SK-N-SH (cell line): ENCODE measurements at regions not wholly inside any gene's neighbourhood (a gene's known extent, or its start where the extent isn't known, plus 50 kb on each side); places are given as distances from the start of the nearest gene placed in this dataset.

Experiments used
- CTCF ChIA-PET: fragments of 300-600, 350-600 bp; formaldehyde crosslinking; extraction: SDS; loops from one replicate; lab custom pipeline; 2021; lab: Yijun Ruan, JAX
- POLR2A ChIA-PET: fragments of 350-600 bp; sonication (Branson Sonifier 250); formaldehyde crosslinking; extraction: SDS; loops from one replicate; lab custom pipeline; 2020; ENCODE audit warnings: antibody characterized with exemption, inconsistent platforms; lab: Yijun Ruan, JAX
- DNase-seq: peaks from one replicate; pipeline ENCODE4 v3.0.0; 2012
- H2AFZ ChIP-seq: fragments of 200-600 bp; sonication (generic); 2 replicates; pipeline ENCODE4 v1.8.1; 2016; ENCODE audit warnings: antibody characterized with exemption, mild to moderate bottlenecking, low read depth
- H3F3A ChIP-seq: fragments of 200-600 bp; sonication (generic); replicated peaks from 2 replicates; pipeline ENCODE3; 2016; ENCODE audit warnings: antibody characterized with exemption, mild to moderate bottlenecking; ENCODE audit not compliant: insufficient read depth
- H3K27ac ChIP-seq, 2 experiments: fragments of 200-500 bp in 1 of 2; fragments of 200-600 bp in 1 of 2; sonication (Bioruptor generic) in 1 of 2; sonication (generic), shearing (Covaris generic) in 1 of 2; 2 replicates each; pipeline versions ENCODE4 v1.5.1 to v1.6.1; 2014 to 2016; ENCODE audit warnings: low read depth in 2 of 2, inconsistent platforms in 1 of 2, low read length in 1 of 2, mild to moderate bottlenecking in 1 of 2, mixed read lengths in 1 of 2
- H3K27me3 ChIP-seq: fragments of 200-600 bp; sonication (generic), shearing (Covaris generic); 2 replicates; pipeline ENCODE4 v1.6.1; 2016; ENCODE audit warnings: mixed run types; ENCODE audit not compliant: insufficient read depth
- H3K36me3 ChIP-seq, 2 experiments: fragments of 200-500 bp in 1 of 2; fragments of 200-600 bp in 1 of 2; sonication (Bioruptor generic) in 1 of 2; sonication (generic) in 1 of 2; replicated peaks in 1 of 2; 2 replicates each; pipeline versions ENCODE3 to v1.5.1; 2014 to 2016; ENCODE audit warnings: low read length in 1 of 2, mild to moderate bottlenecking in 1 of 2; ENCODE audit not compliant: insufficient read depth in 2 of 2, control insufficient read depth in 1 of 2
- H3K4me1 ChIP-seq, 2 experiments: fragments of 200-500 bp in 1 of 2; fragments of 200-600 bp in 1 of 2; sonication (Bioruptor generic) in 1 of 2; sonication (generic), shearing (Covaris generic) in 1 of 2; 2 replicates each; pipeline versions ENCODE4 v1.5.1 to v1.6.1; 2014 to 2016; ENCODE audit warnings: low read depth in 1 of 2, low read length in 1 of 2, mixed run types in 1 of 2; ENCODE audit not compliant: insufficient read depth in 2 of 2, control insufficient read depth in 1 of 2
- H3K4me2 ChIP-seq: fragments of 200-600 bp; sonication (generic), shearing (Covaris generic); 2 replicates; pipeline ENCODE4 v1.6.1; 2017; ENCODE audit warnings: mixed run types
- H3K4me3 ChIP-seq, 2 experiments: fragments of 200-500 bp in 1 of 2; fragments of 200-600 bp in 1 of 2; sonication (Bioruptor generic) in 1 of 2; sonication (generic), shearing (Covaris generic) in 1 of 2; 2 replicates each; pipeline versions ENCODE4 v1.5.1 to v1.8.1; 2014 to 2016; ENCODE audit warnings: low read depth in 2 of 2, inconsistent platforms in 1 of 2, low read length in 1 of 2, mild to moderate bottlenecking in 1 of 2, mixed read lengths in 1 of 2, moderate library complexity in 1 of 2
- H3K79me2 ChIP-seq: fragments of 200-600 bp; sonication (generic); 2 replicates; pipeline ENCODE4 v1.8.1; 2017; ENCODE audit warnings: mild to moderate bottlenecking; ENCODE audit not compliant: insufficient read depth
- H3K9ac ChIP-seq: fragments of 200-600 bp; sonication (generic); 2 replicates; pipeline ENCODE4 v1.6.1; 2017; ENCODE audit warnings: mixed run types
- H3K9me2 ChIP-seq: fragments of 200-600 bp; sonication (generic); 2 replicates; pipeline ENCODE4 v1.6.1; 2017; ENCODE audit warnings: mixed run types
- H3K9me3 ChIP-seq: fragments of 200-600 bp; sonication (generic); 2 replicates; pipeline ENCODE4 v1.6.1; 2017; ENCODE audit warnings: mixed run types, mild to moderate bottlenecking, moderate library complexity
- H4K20me1 ChIP-seq: fragments of 200-600 bp; sonication (generic); 2 replicates; pipeline ENCODE4 v1.6.1; 2017; ENCODE audit warnings: mild to moderate bottlenecking, mixed run types; ENCODE audit not compliant: insufficient read depth
- CTCF ChIP-seq: fragments of 200-600 bp; sonication (generic); IDR thresholded peaks from 2 replicates; pipeline ENCODE4 v1.6.1; 2017; ENCODE audit warnings: antibody characterized with exemption, mild to moderate bottlenecking, moderate library complexity
- ELF1 ChIP-seq: IDR thresholded peaks from 2 replicates; pipeline ENCODE4 v1.4.0; 2012
- EP300 ChIP-seq, 2 experiments: IDR thresholded peaks; 2 replicates each; pipeline versions ENCODE4 v1.4.0 to v1.6.1; 2012; ENCODE audit warnings: borderline replicate concordance in 1 of 2, low read depth in 1 of 2, low read length in 1 of 2
- FOSL2 ChIP-seq: IDR thresholded peaks from 2 replicates; pipeline ENCODE4 v1.4.0; 2012; ENCODE audit warnings: low read depth, mild to moderate bottlenecking, moderate library complexity, borderline replicate concordance
- FOXM1 ChIP-seq: IDR thresholded peaks from 2 replicates; pipeline ENCODE4 v1.4.0; 2012; ENCODE audit warnings: low read depth, mild to moderate bottlenecking
- GATA2 ChIP-seq: sonication (generic); formaldehyde crosslinking; IDR thresholded peaks from 2 replicates; pipeline ENCODE4 v1.5.0; 2020; ENCODE audit warnings: mild to moderate bottlenecking, missing genetic modification reagents
- IRF3 ChIP-seq: fragments of 150-350 bp; IDR thresholded peaks from 2 replicates; pipeline ENCODE4 v1.6.1; 2016; ENCODE audit warnings: mild to moderate bottlenecking, low read depth, low read length
- MXI1 ChIP-seq: IDR thresholded peaks from 2 replicates; pipeline ENCODE4 v1.6.1; 2012; ENCODE audit warnings: mild to moderate bottlenecking, low read depth, low read length, improper control_type of control experiment
- NFIC ChIP-seq: IDR thresholded peaks from 2 replicates; pipeline ENCODE4 v1.4.0; 2012; ENCODE audit warnings: borderline replicate concordance
- PBX3 ChIP-seq: IDR thresholded peaks from 2 replicates; pipeline ENCODE4; 2012
- POLR2AphosphoS5 ChIP-seq: IDR thresholded peaks from 2 replicates; pipeline ENCODE4 v1.6.1; 2012; ENCODE audit warnings: low read depth, low read length
- RXRA ChIP-seq: IDR thresholded peaks from 2 replicates; pipeline ENCODE4 v1.4.0; 2012; ENCODE audit warnings: low read depth, mild to moderate bottlenecking, borderline replicate concordance
- SIN3A ChIP-seq: IDR thresholded peaks from 2 replicates; pipeline ENCODE4 v1.6.1; 2012; ENCODE audit warnings: low read depth, mild to moderate bottlenecking, low read length, moderate library complexity, borderline replicate concordance
- SMC3 ChIP-seq: IDR thresholded peaks from 2 replicates; pipeline ENCODE4 v1.6.1; 2012; ENCODE audit warnings: low read depth, low read length, improper control_type of control experiment
- TAF1 ChIP-seq: IDR thresholded peaks from 2 replicates; pipeline ENCODE4 v1.6.1; 2012; ENCODE audit warnings: low read depth, mild to moderate bottlenecking, low read length, moderate library complexity, borderline replicate concordance
- USF1 ChIP-seq: IDR thresholded peaks from 2 replicates; pipeline ENCODE4 v1.4.0; 2012; ENCODE audit warnings: low read depth, borderline replicate concordance
- WGBS: methylation state at CpG from one replicate; pipeline ENCODE4 v1.1.6; 2017; ENCODE audit warnings: low lambda C conversion rate; 5-methylcytosine and 5-hydroxymethylcytosine counted together

GRCh38 chr14:60363687-60364086, 114.7 kb downstream of the PPM1A start:
- WGBS, result 24% methylated on average over 3 of the region's 3 CpGs
- DNase-seq, result no peak
- Histone ChIP-seq H3K4me1 (no peaks in the 10 kb centered on the region; a peak in 2 of 4 replicates), H2AFZ (no peak overlapping the region), H3K9me3 (no peaks in the 10 kb centered on the region), H3K4me2 (no peak overlapping the region), H3F3A (no peaks in the 10 kb centered on the region), H3K9ac (no peak overlapping the region), H3K4me3 (no peak overlapping the region), H3K79me2 (no peaks in the 10 kb centered on the region), H3K36me3 (no peaks in the 10 kb centered on the region), H4K20me1 (no peaks in the 10 kb centered on the region), H3K27me3 (no peaks in the 10 kb centered on the region; the same call in 1 of the 2 replicates), H3K27ac (no peak overlapping the region), H3K9me2 (no peaks in the 10 kb centered on the region)
- ChIA-PET POLR2A (no interaction called here), CTCF (interaction anchor here (1.0 to 1.3 kb wide), 2 partner anchors 12 to 14 kb away, joined by 3 to 4 read pairs; no protein-coding TSS in a partner anchor)
- TF ChIP-seq ELF1 (no peak), TAF1 (no peak), EP300 (IDR thresholded peaks at IDR 0.05; ENCODE audit: borderline replicate concordance in 1 of 2, low read depth in 1 of 2, low read length in 1 of 2) (no peak), GATA2 (CRISPR knock-in tag) (no peak), FOSL2 (no peak), IRF3 (no peak), USF1 (no peak), POLR2AphosphoS5 (no peak), SIN3A (no peak), RXRA (no peak), NFIC (no peak), FOXM1 (no peak), SMC3 (no peak), MXI1 (no peak), CTCF (no peak), PBX3 (no peak)
